Tibial nerve (tissue), 4 donors: ENCODE measurements at regions not wholly inside any gene's neighbourhood (a gene's known extent, or its start where the extent isn't known, plus 50 kb on each side); places are given as distances from the start of the nearest gene placed in this dataset.

Source experiments
- EP300 ChIP-seq, 2 donors: sonication (generic); formaldehyde crosslinking; IDR thresholded peaks; one replicate each; pipeline ENCODE4 v1.6.1; 2017; ENCODE audit warnings: antibody characterized with exemption in 2 of 2, mild to moderate bottlenecking in 1 of 2
- POLR2A ChIP-seq, 2 donors: fragments of 450-650 bp; IDR thresholded peaks; one replicate each; pipeline ENCODE4 v1.6.1; 2017; ENCODE audit warnings: antibody characterized with exemption in 2 of 2, mild to moderate bottlenecking in 2 of 2, moderate library complexity in 2 of 2
- TF ChIP-seq, protein P1 (sequence below), 5 experiments: fragments of 200-600 bp in 3 of 5; fragments of 450-650 bp in 2 of 5; sonication (generic) in 3 of 5; IDR thresholded peaks; one replicate each; pipeline ENCODE4 v1.5.1; 2016 to 2019; ENCODE audit warnings: antibody characterized with exemption in 5 of 5, mild to moderate bottlenecking in 3 of 5, moderate library complexity in 2 of 5

DNA sequence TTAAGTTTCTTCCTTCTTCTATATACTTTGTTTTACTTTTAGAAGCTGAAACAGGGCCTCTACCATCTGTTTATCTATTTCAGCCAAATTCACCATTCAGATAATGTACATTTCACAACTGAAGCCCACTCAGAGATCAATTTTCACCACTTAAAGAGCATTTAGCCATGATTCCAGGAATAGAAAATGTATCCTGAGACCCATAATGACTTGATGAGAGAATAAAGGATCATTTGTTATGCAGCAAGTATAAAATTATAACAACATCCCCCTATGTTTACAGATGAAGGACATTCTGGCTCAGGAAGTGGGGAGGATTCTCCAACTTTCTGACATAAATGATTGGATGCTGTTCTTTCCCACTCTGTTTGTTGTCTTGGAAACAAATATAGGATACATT lies 962.1 kb upstream of the EEF2KMT start:
- TF ChIP-seq, protein P1, sequence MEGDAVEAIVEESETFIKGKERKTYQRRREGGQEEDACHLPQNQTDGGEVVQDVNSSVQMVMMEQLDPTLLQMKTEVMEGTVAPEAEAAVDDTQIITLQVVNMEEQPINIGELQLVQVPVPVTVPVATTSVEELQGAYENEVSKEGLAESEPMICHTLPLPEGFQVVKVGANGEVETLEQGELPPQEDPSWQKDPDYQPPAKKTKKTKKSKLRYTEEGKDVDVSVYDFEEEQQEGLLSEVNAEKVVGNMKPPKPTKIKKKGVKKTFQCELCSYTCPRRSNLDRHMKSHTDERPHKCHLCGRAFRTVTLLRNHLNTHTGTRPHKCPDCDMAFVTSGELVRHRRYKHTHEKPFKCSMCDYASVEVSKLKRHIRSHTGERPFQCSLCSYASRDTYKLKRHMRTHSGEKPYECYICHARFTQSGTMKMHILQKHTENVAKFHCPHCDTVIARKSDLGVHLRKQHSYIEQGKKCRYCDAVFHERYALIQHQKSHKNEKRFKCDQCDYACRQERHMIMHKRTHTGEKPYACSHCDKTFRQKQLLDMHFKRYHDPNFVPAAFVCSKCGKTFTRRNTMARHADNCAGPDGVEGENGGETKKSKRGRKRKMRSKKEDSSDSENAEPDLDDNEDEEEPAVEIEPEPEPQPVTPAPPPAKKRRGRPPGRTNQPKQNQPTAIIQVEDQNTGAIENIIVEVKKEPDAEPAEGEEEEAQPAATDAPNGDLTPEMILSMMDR (IDR thresholded peaks at IDR 0.05), result no peak
- no peak for TF ChIP-seq POLR2A (IDR thresholded peaks at IDR 0.05)
- TF ChIP-seq EP300 (IDR thresholded peaks at IDR 0.05), result no peak
